ENCODE measurements at regions not wholly inside any gene's neighbourhood (a gene's known extent, or its start where the extent isn't known, plus 50 kb on each side); places are given as distances from the start of the nearest gene placed in this dataset.

DNA sequence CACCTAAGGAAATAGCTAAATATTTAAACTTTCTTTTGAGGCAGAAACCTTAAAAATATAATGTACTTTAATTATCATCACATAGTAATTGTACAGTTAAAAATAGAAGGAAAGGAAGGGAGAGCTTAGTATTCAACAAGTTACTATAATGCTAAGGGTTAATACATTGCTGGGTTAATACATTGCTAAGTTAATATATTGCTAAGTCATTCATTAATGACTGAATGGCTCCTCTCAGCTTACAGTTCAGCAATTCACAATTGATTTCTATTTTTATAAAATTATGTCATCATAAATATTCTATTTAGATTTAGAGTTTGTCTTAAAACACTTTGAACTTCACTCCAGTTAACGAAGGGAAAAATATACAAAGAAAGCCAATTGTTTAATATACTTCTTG lies 207.9 kb downstream of the BMP4 start (continued):
- no peak for TF ChIP-seq CHD7 (IDR thresholded peaks at IDR 0.05; ENCODE audit: insufficient replicate concordance, low read length)
- TF ChIP-seq NRF1 (IDR thresholded peaks at IDR 0.05; ENCODE audit: low read depth, low read length), result no peak
- TF ChIP-seq PHF8 (conservative IDR thresholded peaks at IDR 0.05; ENCODE audit: low read depth, low read length), result no peak
- no peak for TF ChIP-seq YY1 (IDR thresholded peaks at IDR 0.05; ENCODE audit: low read depth, low read length)
- TF ChIP-seq SIRT6 (IDR thresholded peaks at IDR 0.05; ENCODE audit: low read length), result no peak
- no peak for TF ChIP-seq JUN (IDR thresholded peaks at IDR 0.05; ENCODE audit: low read depth, low read length)
- TF ChIP-seq CREB1 (IDR thresholded peaks at IDR 0.05), result no peak
- no peak for TF ChIP-seq USF2 (IDR thresholded peaks at IDR 0.05; ENCODE audit: low read length)
- no peak for TF ChIP-seq CEBPB (IDR thresholded peaks at IDR 0.05; ENCODE audit: low read depth, low read length)
- TF ChIP-seq, protein P1, sequence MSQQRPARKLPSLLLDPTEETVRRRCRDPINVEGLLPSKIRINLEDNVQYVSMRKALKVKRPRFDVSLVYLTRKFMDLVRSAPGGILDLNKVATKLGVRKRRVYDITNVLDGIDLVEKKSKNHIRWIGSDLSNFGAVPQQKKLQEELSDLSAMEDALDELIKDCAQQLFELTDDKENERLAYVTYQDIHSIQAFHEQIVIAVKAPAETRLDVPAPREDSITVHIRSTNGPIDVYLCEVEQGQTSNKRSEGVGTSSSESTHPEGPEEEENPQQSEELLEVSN (IDR thresholded peaks at IDR 0.05), result no peak
- no peak for TF ChIP-seq KDM5A (IDR thresholded peaks at IDR 0.05; ENCODE audit: low read length)
- TF ChIP-seq SRF (IDR thresholded peaks at IDR 0.05; ENCODE audit: low read depth, low read length), result no peak

Data from H1 (cell line).